ENCODE measurements at regions not wholly inside any gene's neighbourhood (a gene's known extent, or its start where the extent isn't known, plus 50 kb on each side); places are given as distances from the start of the nearest gene placed in this dataset.

GRCh38 chr17:56737421-56738161 lies 96.1 kb downstream of the C17orf67 start:
- DNase-seq (ENCODE audit: low read depth, low spot score), result peak; percentile 97

- DNase-seq (ENCODE audit: low read depth, low spot score), result no peak
These were observed 94.3 kb downstream of the C17orf67 start for GRCh38 chr17:56739376-56739775.

- no peak for DNase-seq (ENCODE audit: low read depth, low spot score)
These were observed 93.9 kb downstream of the C17orf67 start for GRCh38 chr17:56739776-56740175.

- DNase-seq (ENCODE audit: low read depth, low spot score), result no peak
These were observed 93.2 kb downstream of the C17orf67 start for GRCh38 chr17:56740481-56740880.

Data from brain pericyte (primary cell).